ENCODE measurements at regions not wholly inside any gene's neighbourhood (a gene's known extent, or its start where the extent isn't known, plus 50 kb on each side); places are given as distances from the start of the nearest gene placed in this dataset.
A peak's percentile ranks its signal among the peaks of the same experiment; 100 is the strongest.
"Not testable (repeated sequence)": the region's sequence is repeated elsewhere in the genome, so short reads cannot be mapped to it uniquely, and the experiment has no call there.

DNA sequence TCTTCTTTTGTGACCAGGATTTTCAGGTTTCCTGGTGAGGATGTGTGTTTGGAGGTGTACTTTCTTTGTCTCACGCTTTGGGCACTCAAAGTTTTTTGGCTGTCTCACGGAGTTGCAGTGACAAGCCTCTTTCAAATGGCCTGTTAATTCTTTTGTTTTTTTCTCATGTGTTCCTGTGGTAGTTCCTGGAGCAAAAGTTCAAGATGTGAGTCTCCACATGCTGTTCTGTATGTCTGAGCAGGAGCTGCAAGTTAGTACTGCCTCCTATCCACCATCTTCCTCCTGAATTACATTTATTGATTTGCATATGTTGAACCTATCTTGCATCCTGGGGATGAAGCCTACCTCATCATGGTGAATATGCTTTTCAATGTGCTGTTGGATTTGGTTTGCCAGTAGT lies 118.5 kb downstream of the VSIG4 start:
- ChIA-PET CTCF (interaction anchor here (0.9 kb wide), 1 partner anchor 29 kb away, joined by 3 read pairs; no protein-coding TSS in a partner anchor), POLR2A (no interaction called here)
- ATAC-seq: no peak
- no peak for DNase-seq
- peaks cover 14% of the 10 kb centered on the region for H3K9me3 Mint-ChIP-seq (ENCODE audit: insufficient read depth)
- H3K36me3 Mint-ChIP-seq (ENCODE audit: low read depth): peaks cover 47% of the 10 kb centered on the region
- H3K4me1 Mint-ChIP-seq (ENCODE audit: low read depth): peaks cover 68% of the 10 kb centered on the region
- no peak overlapping the region for H3K4me3 Mint-ChIP-seq
- H3K27ac Mint-ChIP-seq: peak overlapping the region; percentile 72
- H3K27me3 Mint-ChIP-seq (ENCODE audit: low read depth): no peaks in the 10 kb centered on the region

DNA sequence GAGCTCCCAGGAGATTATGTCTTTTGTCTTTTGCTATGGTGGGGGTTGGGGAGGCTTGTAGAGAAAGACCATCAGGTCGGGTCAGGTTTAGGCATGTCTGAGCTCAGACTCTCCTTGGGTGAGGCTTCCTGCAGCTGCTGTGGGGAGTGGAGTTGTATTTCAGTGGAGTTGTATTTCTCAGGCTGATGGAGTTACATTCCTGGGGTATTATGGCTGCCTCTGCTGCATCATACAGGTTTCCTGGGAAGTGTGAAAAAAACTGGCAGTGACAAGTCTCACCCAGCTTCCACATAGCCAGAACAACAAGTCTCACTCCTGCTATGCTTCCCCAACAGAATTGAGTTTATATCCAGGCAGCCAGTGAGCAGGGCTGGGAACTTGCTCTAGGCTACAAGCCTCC lies 119.3 kb downstream of the VSIG4 start:
- no peak for ATAC-seq
- DNase-seq: no peak
- H3K9me3 Mint-ChIP-seq (ENCODE audit: insufficient read depth): peaks cover 14% of the 10 kb centered on the region
- peaks cover 42% of the 10 kb centered on the region for H3K36me3 Mint-ChIP-seq (ENCODE audit: low read depth)
- H3K4me1 Mint-ChIP-seq (ENCODE audit: low read depth): peaks cover 60% of the 10 kb centered on the region
- H3K27me3 Mint-ChIP-seq (ENCODE audit: low read depth): no peaks in the 10 kb centered on the region
- H3K27ac Mint-ChIP-seq: no peak overlapping the region
- CTCF ChIA-PET: no interaction called here
- H3K4me3 Mint-ChIP-seq: no peak overlapping the region
- POLR2A ChIA-PET: no interaction called here

DNA sequence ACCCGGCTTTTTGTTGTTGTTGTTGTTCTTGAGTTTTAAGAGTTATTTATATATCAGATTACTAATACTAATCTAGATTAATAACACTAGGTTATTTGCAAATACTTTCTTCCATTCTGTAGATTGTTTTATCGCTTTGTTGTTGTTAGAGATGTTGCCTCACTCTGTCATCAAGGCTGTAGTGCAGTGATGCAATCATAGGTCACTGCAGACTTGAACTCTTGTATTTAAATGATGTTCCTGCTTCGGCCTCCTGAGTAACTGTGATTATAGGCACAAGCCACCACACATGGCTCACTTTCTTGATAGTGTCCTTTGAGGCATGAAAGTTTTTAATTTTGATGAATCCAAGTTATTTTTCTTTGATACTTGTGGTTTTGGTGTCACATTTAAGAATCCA lies 129.0 kb downstream of the VSIG4 start:
- Mint-ChIP-seq H3K27me3 (ENCODE audit: low read depth) (no peaks in the 10 kb centered on the region), H3K4me3 (no peak overlapping the region), H3K4me1 (ENCODE audit: low read depth) (no peaks in the 10 kb centered on the region), H3K27ac (no peak overlapping the region), H3K9me3 (ENCODE audit: insufficient read depth) (no peaks in the 10 kb centered on the region), H3K36me3 (ENCODE audit: low read depth) (peaks cover 2% of the 10 kb centered on the region)
- no peak for ATAC-seq
- DNase-seq: no peak
- ChIA-PET CTCF (no interaction called here), POLR2A (no interaction called here)

DNA sequence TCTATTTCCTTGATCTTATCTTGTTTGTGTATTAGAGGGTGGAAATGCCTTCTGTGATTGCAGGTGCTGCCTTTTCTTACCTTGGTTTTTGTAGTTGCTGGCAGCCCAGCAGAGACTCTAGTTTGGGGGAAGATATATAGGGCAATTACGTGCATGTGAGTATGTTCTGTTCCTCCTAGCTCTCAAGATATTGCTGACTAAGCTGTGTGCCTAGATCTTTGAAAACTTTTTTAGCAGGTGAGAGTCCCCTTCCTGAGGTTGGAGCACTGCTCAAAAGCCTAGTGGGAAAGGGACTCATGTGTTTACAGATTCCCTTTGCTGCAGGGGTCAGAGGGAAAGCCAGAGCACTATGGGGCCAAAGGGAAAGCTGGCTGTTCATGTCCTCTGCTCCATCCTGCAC lies 136.1 kb downstream of the VSIG4 start:
- Mint-ChIP-seq H3K27ac (no peak overlapping the region), H3K36me3 (ENCODE audit: low read depth) (peaks cover 3% of the 10 kb centered on the region), H3K9me3 (ENCODE audit: insufficient read depth) (peaks cover 5% of the 10 kb centered on the region), H3K4me3 (no peak overlapping the region), H3K4me1 (ENCODE audit: low read depth) (peaks cover 17% of the 10 kb centered on the region), H3K27me3 (ENCODE audit: low read depth) (no peaks in the 10 kb centered on the region)
- ChIA-PET POLR2A (no interaction called here), CTCF (no interaction called here)
- ATAC-seq: no peak
- DNase-seq: no peak

DNA sequence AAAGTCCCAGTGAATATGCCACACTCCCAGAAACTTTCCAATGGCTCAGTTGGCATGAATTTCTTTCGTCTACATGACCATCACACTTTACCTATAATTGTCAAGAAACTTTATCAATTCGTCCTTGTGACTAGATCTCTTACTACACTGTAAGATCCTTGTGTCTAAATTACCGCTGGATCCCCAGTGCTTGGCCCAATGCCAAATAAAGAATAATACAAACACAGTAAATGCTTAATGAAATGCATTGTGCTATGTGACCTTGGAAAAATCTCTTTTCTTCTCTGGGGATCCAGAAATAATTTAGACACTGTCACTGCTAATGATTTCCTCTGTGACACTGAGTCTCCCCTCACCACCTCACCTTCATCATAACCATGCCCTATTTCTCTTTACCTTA lies 137.9 kb downstream of the VSIG4 start:
- Mint-ChIP-seq H3K9me3 (ENCODE audit: insufficient read depth) (peaks cover 5% of the 10 kb centered on the region), H3K36me3 (ENCODE audit: low read depth) (peaks cover 3% of the 10 kb centered on the region), H3K27me3 (ENCODE audit: low read depth) (no peaks in the 10 kb centered on the region), H3K4me1 (ENCODE audit: low read depth) (peaks cover 17% of the 10 kb centered on the region), H3K4me3 (no peak overlapping the region), H3K27ac (no peak overlapping the region)
- POLR2A ChIA-PET: no interaction called here
- ATAC-seq (no peak), DNase-seq (no peak)
- CTCF ChIA-PET: no interaction called here

DNA sequence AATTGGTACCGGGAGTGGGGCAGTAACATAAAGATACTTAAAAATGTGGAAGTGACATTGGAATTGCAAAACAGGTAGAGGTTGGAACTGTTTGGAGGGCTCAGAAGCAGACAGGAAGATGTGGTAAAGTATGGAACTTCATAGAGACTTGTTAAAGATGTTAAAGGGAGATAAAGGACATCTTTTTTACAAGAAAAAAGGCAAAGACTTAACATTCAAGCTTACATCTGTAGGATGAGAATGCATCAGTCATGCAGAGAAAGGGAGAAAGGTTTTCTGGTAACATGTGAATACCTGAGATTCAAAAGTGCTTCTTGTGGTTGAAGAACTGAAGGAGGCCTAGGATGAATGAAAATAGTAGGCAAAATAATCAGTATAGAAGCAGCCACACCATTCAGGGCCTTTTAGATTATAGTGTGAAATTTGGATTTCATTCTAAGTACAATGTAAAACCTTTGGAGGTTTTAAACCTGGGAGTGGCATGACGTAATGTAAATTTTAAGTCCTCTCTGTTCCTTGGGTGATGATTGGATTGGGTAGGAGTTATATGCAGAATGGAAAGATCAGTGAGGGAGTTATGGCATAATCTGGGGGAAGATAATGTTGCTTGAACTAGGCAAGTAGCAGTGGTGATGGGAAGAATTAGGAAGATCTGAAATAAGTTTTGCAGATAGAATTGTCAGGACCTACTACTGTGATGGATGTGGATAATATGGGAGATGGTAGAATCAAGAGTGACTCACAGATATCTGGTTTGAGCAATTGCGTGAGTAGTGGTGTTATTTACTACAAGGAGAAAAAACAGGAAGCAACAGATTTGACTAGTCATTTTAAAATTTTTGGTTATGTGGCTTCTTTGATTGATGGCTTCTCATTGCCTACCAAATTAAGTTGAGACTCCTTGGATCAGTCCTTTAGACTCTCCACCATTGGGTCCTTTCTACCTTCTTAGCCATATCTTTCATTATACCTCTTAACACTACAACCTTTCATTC lies 138.7 kb downstream of the VSIG4 start:
- Mint-ChIP-seq H3K36me3 (ENCODE audit: low read depth) (peaks cover 3% of the 10 kb centered on the region), H3K27ac (peak overlapping the region; percentile 10), H3K4me1 (ENCODE audit: low read depth) (peaks cover 17% of the 10 kb centered on the region), H3K4me3 (no peak overlapping the region), H3K27me3 (ENCODE audit: low read depth) (no peaks in the 10 kb centered on the region), H3K9me3 (ENCODE audit: insufficient read depth) (peaks cover 5% of the 10 kb centered on the region)
- ATAC-seq (no peak), DNase-seq (no peak)
- CTCF ChIA-PET: no interaction called here
- POLR2A ChIA-PET: no interaction called here

DNA sequence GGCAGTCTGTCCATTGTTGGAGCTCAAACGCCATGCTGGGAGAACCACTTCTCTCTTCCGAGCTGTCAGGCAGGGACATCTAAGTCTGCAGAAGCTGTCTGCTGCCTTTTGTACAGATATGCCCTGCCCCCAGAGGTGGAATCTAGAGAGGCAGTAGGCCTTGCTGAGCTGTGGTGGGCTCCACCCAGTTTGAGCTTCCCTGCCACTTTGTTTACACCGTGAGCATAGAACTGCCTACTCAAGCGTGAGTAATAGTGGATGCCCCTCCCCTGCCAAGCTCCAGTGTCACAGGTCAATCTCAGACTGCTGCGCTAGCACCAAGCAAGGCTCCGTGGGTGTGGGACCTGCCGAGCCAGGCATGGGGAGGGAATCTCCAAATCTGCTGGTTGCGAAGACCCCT lies 145.7 kb downstream of the VSIG4 start:
- Mint-ChIP-seq H3K9me3 (ENCODE audit: insufficient read depth) (no peaks in the 10 kb centered on the region), H3K4me1 (ENCODE audit: low read depth) (peaks cover 29% of the 10 kb centered on the region), H3K27me3 (ENCODE audit: low read depth) (no peaks in the 10 kb centered on the region), H3K4me3 (no peak overlapping the region), H3K27ac (no peak overlapping the region), H3K36me3 (ENCODE audit: low read depth) (no peaks in the 10 kb centered on the region)
- ATAC-seq (no peak), DNase-seq (peak; percentile 21)
- ChIA-PET CTCF (no interaction called here), POLR2A (no interaction called here)

DNA sequence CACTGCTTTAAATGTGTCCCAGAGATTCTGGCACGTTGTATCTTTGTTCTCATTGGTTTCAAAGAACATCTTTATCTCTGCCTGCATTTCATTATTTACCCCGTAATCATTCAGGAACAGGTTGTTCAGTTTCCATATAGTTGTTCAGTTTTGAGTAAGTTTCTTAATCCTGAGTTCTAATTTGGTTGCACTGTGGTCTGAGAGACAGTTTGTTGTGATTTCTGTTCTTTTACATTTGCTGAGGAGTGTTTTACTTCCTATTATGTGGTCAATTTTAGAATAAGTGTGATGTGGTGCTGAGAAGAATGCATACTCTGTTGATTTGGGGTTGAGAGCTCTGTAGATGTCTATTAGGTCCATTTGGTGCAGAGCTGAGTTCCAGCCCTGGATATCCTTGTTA lies 148.1 kb downstream of the VSIG4 start:
- POLR2A ChIA-PET; H3K27me3 Mint-ChIP-seq (ENCODE audit: low read depth); DNase-seq; CTCF ChIA-PET; H3K36me3 Mint-ChIP-seq (ENCODE audit: low read depth); H3K9me3 Mint-ChIP-seq (ENCODE audit: insufficient read depth); ATAC-seq: not testable (repeated sequence)
- Mint-ChIP-seq H3K27ac (peak overlapping the region; percentile 73), H3K4me1 (ENCODE audit: low read depth) (peaks cover 29% of the 10 kb centered on the region), H3K4me3 (peak overlapping the region; percentile 40)

DNA sequence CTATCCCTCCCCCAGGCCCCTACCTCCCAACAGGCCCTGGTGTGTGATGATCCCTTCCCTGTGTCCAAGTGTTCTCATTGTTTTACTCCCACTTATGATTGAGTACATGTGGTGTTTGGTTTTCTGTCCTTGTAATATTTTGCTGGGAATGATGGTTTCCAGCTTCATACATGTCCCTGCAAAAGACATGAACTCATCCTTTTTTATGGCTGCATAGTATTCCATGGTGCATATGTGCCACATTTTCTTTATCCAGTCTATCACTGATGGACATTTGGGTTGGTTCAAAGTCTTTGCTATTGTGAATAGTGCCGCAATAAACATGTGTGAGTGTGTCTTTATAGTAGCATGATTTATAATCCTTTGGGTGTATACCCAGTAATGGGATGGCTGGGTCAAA lies 151.7 kb downstream of the VSIG4 start:
- DNase-seq; H3K9me3 Mint-ChIP-seq (ENCODE audit: insufficient read depth); ATAC-seq; H3K36me3 Mint-ChIP-seq (ENCODE audit: low read depth); H3K27ac Mint-ChIP-seq; H3K27me3 Mint-ChIP-seq (ENCODE audit: low read depth); CTCF ChIA-PET; H3K4me3 Mint-ChIP-seq; POLR2A ChIA-PET: not testable (repeated sequence)
- H3K4me1 Mint-ChIP-seq (ENCODE audit: low read depth): peaks cover 29% of the 10 kb centered on the region

DNA sequence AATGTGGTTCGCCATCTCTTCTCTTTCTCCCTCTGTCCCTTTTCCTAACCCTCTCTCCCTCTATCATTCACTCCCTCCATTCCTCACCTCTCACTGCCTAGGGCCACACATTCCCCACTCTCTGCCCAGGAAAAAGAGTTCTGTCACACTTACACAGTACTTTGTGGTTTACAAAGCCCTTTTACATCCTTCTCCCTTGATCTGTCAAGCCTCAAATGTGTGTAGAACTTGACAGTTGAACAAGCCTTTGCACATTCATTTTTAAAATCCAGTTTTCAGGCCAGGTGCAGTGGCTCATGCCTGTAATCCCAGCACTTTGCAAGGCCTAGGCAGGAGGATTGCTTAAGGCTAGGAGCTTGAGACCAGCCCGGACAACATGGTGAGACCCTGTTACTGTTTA lies 156.3 kb downstream of the VSIG4 start:
- peaks cover under 1% of the 10 kb centered on the region for H3K36me3 Mint-ChIP-seq (ENCODE audit: low read depth)
- H3K9me3 Mint-ChIP-seq (ENCODE audit: insufficient read depth): no peaks in the 10 kb centered on the region
- peaks cover 25% of the 10 kb centered on the region for H3K4me1 Mint-ChIP-seq (ENCODE audit: low read depth)
- ATAC-seq (no peak), DNase-seq (no peak)
- POLR2A ChIA-PET: no interaction called here
- H3K27me3 Mint-ChIP-seq (ENCODE audit: low read depth): no peaks in the 10 kb centered on the region
- no peak overlapping the region for H3K4me3 Mint-ChIP-seq
- CTCF ChIA-PET: no interaction called here
- peak overlapping the region; percentile 20 for H3K27ac Mint-ChIP-seq

DNA sequence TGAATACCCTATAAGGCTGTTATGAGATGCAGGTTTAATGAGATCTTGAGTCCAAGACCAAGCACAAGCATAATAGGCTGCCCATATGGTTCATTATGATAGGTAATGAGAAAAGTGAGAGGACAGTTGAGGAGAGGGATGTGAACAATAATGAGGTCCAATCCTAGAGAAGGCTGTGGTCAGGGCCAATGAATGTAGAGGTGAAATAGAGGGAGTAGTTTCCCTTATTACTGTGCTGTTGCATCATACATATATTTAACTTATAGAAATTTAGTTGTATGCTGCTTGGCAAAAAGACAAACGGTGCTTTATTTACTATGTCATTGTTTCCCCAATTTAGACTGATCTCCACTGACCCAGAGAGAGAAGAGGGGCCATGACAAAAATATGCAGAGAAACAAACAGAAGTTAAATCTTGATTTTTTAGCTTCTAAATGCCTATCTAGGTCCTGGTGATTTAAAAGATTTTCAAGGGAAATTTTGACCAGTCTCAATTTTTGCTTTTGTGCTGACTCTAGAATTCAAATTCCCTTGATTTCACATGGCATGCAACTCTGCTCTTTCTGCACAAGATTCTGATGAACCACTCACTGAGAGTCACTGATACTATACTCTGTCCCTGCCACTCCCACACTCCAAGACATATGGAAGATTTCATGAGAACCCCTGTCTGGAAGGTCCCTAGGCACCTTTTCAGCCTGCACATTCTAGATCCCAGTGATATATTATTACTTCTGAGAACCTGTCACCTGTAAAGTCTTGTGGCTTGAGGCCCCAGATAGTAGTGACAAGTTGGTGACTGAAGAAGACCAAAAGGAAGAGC lies 159.7 kb downstream of the VSIG4 start:
- Mint-ChIP-seq H3K4me3 (no peak overlapping the region), H3K27me3 (ENCODE audit: low read depth) (no peaks in the 10 kb centered on the region), H3K36me3 (ENCODE audit: low read depth) (peaks cover 4% of the 10 kb centered on the region), H3K4me1 (ENCODE audit: low read depth) (peaks cover 39% of the 10 kb centered on the region), H3K9me3 (ENCODE audit: insufficient read depth) (peaks cover 3% of the 10 kb centered on the region), H3K27ac (no peak overlapping the region)
- POLR2A ChIA-PET: no interaction called here
- DNase-seq: no peak
- CTCF ChIA-PET: no interaction called here
- ATAC-seq: no peak

DNA sequence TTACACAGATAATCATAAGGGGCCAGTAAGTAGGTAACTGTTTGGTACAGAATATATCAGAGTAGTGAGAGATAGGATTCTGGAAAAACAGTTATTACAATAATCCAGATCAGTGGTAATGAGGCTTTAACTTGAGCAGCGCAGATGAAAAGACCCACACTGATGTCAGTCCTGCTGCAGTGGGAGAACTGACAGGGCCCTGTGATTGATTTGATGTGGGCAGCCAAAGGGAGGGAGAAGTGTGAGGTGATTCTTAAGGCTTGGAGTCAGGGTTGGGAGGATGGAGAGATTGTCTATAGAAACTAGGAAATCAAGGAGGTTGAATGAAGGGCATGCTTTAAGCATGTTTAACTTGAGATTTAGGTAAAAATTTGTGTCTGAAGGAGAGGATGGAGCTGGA lies 161.4 kb downstream of the VSIG4 start:
- peaks cover 4% of the 10 kb centered on the region for H3K36me3 Mint-ChIP-seq (ENCODE audit: low read depth)
- POLR2A ChIA-PET: no interaction called here
- peak overlapping the region; percentile 24 for H3K27ac Mint-ChIP-seq
- no peak for DNase-seq
- CTCF ChIA-PET: no interaction called here
- no peak for ATAC-seq
- H3K4me1 Mint-ChIP-seq (ENCODE audit: low read depth): peaks cover 42% of the 10 kb centered on the region
- no peak overlapping the region for H3K4me3 Mint-ChIP-seq
- H3K27me3 Mint-ChIP-seq (ENCODE audit: low read depth): no peaks in the 10 kb centered on the region
- peaks cover 3% of the 10 kb centered on the region for H3K9me3 Mint-ChIP-seq (ENCODE audit: insufficient read depth)
